ENCODE measurements at regions not wholly inside any gene's neighbourhood (a gene's known extent, or its start where the extent isn't known, plus 50 kb on each side); places are given as distances from the start of the nearest gene placed in this dataset.

- no peak for TF ChIP-seq YY1 (IDR thresholded peaks at IDR 0.05; ENCODE audit: insufficient read depth, insufficient read length)
- TF ChIP-seq ZNF274 (IDR thresholded peaks at IDR 0.05; ENCODE audit: low read depth, low read length): no peak
- no peak for TF ChIP-seq SUZ12 (IDR thresholded peaks at IDR 0.05; ENCODE audit: extremely low read depth, insufficient read depth, insufficient read length)
These were observed 233.3 kb upstream of the MGAT5 start for GRCh38 chr2:134020608-134021007.
